HG02970 (cell line): ENCODE measurements at regions not wholly inside any gene's neighbourhood (a gene's known extent, or its start where the extent isn't known, plus 50 kb on each side); places are given as distances from the start of the nearest gene placed in this dataset.

Experiments
- ATAC-seq: cut with Tn5 transposase; IDR thresholded peaks from one replicate; pipeline ENCODE4 v1.9.1; 2021; ENCODE audit warnings: mild to moderate bottlenecking, moderate library complexity, moderate number of reproducible peaks; ENCODE audit not compliant: unreplicated experiment, low FRiP score

DNA sequence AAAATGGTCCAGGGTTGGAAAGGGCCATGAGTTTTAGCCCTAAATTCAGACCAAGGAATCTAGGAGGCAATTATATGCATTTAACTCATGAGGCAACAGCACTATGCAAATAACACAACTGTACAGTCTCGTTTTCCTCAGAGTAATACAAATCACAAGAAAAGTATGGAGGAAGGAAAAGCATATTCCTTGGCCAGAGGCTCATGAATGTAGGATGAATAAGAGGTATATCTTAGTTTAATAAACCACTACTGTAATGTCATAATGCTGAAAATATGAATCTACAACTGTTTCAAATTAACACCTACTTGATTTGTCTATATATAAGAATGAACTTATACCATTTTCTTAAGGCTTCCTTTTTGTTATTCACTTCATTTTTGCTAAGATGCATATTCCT is 252.5 kb upstream of the TANK start:
- no peak for ATAC-seq

DNA sequence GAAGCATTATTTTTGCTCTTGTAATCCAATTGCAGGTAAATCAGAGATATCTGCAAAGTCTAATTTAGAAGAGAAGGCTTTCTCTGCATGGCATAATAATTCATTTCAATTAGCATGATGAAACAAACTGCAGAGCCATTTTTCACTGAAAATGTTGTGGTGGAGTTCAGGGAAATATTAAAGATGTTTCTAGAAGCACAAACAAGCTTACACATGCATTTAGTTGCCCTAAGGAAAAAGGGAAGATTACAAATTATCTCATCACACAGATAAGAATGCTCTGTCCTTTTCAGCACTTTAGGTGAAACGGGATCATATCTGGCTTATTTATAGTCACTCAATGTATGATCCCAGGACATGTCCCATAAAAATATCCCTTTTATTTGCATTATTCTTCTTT is 252.1 kb upstream of the TANK start:
- ATAC-seq: no peak

DNA sequence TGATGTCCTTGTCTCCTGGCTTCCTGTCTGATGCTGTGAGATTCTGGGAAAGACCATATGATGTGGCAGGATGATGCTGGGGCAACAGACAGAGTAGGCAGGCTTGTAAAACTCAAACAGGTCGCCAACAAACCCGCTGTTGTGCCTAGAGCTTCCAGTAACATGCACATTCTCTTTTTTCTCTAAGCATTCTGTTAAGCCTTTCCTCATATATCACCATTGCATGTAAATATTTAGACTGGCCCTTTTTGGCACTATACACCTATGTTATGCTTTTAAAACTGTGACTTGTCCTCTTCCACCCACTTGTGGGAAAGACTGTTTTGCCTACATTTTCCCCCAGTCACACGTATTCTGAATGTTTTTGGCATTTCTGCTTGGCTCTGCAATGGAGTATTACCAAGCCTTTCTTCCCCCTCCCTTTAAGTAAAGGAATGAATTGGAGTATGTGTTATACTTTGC is 250.4 kb upstream of the TANK start:
- no peak for ATAC-seq

DNA sequence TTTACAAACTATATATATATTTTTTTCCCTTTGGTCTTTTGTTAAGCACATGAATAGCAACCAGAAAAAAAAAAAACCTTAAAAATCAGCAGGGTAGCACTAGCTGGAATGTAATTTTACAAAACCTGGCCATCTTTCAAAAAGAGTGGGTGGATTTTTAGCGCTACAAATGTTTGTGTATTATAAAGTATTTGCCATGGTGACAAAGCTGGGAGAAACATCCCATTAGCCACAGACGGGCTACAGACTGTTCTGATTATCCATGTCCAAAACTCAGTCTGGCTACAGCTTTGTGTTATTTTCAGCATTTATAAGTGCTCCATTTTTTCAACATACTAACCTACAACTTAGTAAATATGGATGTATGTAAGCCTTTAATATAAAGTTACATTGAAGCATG is 249.5 kb upstream of the TANK start:
- ATAC-seq: no peak

DNA sequence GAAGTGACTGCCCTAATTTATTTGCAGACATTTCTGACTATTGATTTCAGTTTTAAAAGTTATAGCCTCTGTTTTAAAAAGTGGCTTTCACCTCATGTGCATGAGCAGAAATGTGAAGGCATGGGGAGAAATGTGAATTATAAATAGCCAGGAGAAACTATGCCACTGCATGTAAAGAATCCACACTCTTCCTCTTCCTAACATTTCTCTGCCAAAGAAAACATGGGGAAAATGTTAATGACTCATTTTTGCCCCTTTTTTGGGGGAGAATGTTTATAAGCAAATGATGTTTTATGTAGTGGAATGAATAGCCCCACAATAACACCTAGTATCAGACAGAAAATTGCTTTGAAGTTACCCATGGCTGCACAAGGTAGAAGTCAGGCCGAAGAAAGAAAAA is 249.0 kb upstream of the TANK start:
- no peak for ATAC-seq

DNA sequence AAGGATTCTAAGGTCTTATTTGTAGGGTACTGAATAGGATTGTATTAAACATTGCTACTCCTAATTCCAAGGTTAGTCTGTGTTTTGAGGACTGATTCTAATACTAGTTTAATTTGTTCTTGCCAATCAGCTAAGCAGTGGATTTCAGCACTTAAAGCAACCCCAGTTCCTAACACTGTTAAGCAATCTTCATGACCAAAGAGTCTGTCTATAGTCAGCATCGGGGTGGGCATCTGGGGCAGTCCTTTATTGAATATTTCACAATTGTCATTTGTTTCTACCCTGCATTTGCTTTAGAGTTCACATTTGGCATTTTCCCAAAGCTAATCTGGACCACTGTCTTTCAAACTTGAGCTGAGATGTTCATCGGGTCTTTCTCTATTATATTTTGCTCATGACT is 248.0 kb upstream of the TANK start:
- ATAC-seq: no peak

DNA sequence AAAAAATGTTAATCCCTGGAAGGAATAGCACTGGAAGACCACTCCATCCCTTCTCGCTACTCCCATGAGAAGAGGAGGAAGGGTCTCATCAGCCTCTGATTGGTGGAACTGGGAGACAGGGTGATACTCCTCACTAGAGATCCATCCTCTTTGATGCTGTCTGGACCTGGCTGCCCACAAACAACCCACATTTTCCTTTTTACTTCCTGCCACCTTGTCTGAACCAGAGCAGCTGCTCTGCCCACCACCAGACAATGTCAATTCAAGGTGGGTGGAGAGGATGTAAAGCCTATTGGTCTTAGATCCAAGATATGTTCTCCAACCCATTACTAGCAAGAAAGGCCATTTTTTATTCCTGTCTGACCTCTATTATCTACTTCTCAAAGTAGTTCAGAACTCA is 246.9 kb upstream of the TANK start:
- ATAC-seq: no peak

DNA sequence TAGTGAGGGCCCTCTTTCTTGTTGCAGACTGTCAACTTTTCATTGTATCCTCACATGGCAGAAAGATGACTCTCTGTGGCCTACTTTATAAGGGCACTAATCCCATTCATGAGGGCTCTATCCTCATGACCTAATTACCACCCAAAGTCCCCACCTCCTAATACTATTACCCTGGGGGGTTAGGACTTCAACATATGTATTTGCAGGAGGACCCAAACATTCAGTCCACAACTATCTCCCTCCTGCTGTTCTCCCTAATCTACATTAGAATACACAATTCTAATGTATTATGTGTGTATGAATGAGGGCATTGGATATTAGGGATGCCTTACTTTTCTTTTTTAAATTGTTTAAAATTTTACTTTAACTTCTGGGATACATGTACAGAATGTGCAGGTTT is 246.0 kb upstream of the TANK start:
- no peak for ATAC-seq

DNA sequence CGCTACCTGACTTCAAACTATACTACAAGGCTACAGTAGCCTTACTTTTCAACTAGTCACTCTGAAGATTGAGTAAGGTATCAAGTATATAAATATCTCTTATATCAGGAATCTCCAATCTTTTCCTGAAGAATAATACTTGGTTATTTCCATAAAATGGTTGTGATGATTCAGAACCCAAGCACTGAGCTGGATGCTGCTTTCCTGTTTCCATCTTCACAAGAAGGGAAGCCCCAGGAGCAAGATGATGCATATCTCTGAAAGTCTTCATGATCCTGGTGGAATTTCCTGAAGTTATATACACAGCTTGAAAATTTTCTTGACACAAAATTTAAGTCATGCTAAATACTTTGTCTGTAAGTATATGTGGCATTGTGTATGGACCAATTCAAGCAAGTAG is 243.9 kb upstream of the TANK start:
- ATAC-seq: no peak

DNA sequence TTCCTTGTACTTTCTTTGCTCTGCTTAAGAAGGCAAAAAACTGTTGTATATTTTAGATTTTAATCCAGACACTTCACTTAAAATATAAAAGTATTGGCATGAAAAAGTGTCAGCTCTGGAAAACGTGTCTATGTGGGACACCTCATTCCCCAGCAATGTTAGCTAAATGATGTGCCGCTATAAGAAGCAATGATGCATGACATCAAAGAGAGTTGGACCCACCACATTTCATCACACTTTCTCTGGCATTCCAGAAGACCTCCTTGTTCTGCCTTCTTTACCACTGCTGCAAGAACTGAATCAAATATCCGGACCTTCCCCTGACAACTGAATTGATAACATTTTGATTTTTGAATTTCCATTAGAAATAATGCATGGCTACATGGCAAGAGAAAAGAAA is 242.4 kb upstream of the TANK start:
- ATAC-seq: no peak

DNA sequence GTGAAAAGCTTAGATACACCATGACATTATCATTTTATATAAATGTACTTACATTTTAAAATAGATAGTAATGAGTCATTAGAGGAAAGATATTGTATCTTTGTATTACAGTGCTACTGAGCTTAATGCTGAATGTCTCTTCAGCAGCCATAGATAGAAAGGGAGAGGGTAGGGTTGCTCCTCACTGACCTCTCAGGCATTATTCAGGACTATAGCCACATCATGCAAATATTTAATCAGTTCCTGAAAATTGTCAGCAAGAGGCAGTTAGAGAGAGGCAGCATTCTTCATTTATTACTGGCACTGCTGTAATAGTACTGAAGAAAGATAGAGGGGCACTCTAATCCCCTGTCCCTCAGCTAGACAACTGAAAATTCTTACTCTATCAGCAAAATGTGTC is 242.0 kb upstream of the TANK start:
- ATAC-seq: no peak

DNA sequence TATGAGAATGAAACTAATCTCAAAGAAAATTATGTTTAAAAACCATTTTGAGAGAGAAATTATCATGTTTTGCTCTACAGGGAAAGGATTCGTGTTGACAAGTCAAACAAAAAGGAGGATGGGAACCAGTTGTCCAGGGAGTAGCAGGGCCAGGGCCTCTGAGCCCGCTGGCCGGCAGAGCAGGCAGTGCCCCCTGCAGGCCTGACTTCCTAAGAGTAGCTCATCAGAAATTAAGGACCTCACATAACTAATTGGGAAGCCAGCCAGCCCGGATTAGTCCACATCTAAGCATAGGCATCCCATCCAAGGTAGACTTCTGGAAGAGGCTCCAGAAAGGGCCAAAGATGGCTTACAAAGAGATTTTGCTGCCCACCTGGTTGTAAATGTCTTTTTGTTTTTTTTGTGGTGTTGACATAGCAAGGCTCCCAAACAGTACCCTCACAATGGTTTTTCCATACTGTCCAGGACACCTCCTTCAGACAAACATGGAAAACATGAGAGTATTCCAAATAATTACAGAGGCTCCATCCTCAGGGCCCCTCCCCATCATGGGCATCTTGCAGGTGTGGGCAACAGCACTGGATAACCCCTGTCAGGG is 241.2 kb upstream of the TANK start:
- no peak for ATAC-seq

DNA sequence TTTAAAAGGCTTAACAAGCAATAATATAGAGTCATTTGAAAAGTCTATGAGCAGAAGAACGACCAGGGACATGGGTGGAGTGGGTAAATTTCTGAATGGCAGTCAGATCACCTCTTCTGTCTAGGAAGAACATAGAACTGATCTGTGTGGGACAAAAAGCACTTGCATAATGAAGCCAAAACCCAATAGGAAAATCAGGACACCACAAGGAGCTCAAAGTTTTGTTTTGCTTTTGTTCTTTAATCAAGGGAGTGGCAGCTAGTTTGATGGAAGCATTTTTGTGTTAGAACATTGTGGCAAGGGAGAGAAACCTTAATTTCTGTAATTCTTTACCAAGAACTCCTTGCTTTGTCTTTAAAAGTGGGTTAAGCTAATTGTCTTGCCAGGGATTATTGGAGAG is 240.2 kb upstream of the TANK start:
- ATAC-seq: no peak

DNA sequence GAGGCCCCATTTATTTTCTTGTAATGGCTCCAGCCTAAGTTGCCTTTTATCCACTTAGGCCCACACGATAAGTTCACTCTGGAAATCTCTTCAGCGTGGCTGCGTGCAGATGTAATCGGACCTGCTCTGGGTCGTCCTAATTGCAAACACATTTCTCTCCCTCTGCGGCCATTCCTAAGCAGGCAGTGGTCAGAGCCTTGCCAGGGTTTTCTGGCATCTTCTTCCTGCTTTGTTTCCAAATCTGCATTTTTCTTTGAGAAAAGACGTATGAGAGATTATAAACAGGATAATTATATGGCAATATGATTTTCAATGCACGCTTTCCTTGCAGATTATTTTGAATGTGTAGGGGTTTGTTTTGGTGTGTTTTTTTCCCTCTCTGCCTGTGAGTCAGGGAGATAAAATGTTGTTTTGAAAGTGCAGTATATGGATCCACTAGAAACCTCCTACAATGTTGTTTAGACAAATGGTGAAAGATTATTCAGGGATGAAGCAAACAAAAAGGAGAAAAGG is 239.4 kb upstream of the TANK start:
- ATAC-seq: no peak

DNA sequence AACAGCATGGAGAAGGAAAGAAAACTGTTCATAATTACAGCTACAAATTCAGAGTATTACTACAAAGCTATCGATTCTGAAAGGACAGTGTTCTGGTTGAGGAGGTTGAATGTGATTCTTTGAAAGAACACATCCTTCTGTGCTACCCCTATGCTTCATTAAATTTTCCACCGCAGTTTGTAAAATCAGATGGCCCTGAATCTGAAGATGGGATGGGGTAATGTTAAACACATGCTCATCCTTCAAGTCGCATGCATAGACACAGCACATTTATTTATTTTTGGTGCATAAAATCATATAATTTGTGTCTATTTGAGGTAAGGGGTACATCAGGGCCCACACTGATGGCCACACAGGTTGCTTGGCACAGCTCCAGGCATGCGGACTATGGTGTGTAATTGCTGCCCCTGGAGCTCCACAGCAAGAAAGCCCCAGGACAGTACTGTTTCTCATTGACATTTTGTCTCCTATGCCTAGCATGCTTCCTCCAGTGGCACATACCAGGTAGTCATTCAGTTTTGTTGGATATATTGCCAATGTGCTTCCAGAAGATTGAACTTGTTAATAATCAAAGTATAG is 238.8 kb upstream of the TANK start:
- ATAC-seq: no peak

DNA sequence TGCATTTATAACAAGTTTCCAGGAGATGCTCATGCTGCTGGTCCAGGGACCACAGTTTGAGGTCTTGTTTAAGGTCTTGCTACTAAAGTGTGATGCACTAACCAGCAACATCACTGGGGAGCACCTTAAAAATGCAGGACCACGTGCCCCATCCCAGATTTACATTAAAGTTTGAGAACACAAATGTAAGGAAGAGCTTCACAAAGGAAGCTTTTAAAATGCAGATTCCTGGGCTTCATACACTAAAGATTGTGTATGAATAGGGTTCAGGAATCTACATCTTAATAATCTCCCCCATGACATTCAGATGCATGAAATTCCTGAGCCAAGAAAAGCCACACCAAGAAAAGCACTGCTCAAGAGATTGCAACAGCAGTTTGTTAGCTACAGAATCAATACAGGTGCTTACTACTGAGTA is 235.3 kb upstream of the TANK start:
- no peak for ATAC-seq

DNA sequence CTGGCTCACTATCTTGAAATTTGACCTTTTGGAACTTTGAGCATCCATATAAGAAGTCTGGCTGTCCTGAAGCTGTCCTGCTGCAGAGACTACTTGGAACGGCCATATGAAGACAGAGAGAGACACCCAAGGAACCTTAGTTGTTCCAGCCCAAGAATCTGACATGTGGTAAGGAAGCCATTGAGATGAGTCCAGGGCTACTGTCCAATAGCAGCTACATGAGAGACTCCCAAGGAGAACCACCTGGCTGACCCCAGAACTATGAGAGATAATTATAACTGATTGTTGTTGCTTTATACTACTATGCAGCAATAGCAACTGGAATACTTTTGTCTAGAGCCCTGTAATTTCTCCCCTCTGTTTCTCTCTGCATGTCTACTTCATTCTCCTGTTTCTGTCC is 234.3 kb upstream of the TANK start:
- ATAC-seq: no peak

DNA sequence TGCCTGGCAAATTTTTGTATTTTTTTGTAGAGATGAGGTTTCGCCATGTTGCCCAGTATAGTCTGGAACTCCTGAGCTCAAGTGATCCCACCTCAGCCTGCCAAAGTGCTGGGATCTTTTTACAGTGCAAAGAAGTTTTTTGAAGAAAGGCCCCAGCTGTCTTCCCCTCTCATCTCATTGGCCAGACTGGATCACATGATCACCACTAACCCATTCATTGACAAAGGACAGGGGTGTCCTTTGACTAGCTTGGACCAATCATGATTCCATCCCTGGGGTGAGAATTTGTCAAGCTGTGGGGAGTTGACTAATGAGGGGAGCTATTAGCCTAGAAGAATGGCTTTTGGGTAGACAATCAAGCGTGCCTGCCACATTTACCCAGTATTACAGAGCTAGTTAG is 232.9 kb upstream of the TANK start:
- ATAC-seq: no peak

DNA sequence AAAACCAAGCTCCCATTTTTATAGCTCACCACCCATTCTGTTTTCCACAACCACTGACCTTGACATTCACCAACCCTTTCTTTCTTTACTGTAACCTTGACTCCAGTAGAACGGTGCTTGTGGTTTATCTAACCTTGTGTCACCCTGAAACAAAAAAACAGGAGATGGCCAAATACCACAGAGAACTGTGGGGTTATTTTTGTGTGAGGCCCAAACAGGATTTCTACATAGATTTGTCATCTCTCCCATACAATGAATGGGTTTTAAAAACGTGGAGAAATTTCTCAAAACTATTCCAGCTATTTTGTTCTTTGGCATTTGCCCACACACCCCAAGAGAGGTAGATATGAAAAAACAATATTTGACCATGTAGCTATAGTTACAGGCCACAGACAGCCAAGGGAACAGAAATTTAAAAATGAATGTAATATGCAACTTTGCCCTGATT is 231.3 kb upstream of the TANK start:
- no peak for ATAC-seq

DNA sequence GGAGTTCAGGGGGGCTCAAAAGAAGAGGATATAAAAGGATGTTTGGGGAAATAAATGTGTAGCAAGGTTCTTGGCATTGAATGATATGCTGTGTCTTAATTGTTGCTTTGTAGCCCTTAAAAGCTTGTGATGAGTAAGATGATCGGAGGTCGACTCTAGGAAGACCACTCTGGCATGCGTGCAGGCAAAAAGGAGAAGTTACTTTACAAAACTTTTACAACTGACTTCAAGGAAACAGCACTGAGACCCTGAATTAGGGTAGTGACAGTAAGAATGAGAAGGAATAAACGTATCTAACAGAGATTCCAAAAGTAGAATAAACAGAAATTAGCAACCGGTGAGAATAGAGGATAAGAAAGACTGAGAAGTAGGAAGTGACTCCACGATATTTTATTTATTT is 228.7 kb upstream of the TANK start:
- no peak for ATAC-seq

DNA sequence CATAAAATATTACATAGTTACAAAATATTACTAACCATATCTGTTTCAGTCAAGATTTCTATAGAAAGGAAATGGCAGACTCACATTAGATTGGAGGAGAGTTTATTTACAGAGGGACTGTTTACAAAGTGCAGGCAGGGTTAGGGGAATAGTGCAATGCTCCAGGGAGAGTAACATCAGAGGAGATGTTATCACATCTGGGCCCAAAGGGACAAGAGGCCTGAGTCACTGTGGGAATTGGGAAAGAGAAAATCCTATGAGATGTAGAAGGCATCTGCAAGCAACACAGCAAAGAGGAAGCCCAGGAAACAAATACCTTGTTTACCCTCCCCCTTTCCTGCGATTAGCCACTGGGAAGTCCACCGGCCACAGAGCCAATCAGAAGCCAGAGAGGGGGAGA is 227.3 kb upstream of the TANK start:
- no peak for ATAC-seq

DNA sequence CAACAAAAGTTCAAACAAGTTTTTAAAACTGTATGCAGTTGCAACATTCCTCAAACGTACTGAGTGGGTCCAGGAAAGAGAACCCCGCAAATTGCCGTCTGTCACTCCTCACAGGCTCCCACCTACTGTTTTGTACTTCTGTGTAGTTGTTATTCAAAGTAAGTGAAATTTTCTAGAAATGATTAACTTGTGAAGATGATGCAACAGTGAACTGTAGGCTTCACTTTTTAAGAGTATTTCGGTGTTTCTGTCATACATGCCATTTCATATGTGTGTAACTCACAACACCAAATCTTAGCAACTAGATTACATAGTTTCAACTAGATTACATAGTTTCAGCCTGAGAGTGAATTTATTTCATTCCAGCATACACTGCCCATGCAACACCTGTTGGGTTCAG is 226.0 kb upstream of the TANK start:
- no peak for ATAC-seq

DNA sequence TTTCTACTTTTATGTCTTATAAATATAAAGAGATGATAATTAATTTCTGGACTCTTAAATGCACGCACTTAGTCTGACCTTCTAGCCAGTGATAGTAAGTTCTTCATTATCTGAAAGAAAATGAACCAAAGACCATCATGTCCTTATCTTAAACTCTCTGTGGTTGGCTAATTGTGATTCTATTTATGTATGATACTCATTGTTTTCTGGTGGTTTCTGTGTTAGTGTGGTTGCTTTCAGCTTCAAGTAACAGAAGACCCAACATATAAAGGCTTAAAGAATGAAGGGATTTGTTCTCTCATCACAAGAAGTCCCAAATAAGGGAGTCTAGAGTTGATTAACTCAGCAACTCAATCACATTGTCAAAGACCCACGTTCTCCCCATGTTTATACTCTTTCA is 225.2 kb upstream of the TANK start:
- ATAC-seq: no peak
